Neuron (in vitro differentiated cells): ENCODE measurements at regions not wholly inside any gene's neighbourhood (a gene's known extent, or its start where the extent isn't known, plus 50 kb on each side); places are given as distances from the start of the nearest gene placed in this dataset.
"Not testable (repeated sequence)": the region's sequence is repeated elsewhere in the genome, so short reads cannot be mapped to it uniquely, and the experiment has no call there.

Experiments used
- H2AFZ ChIP-seq: one replicate; pipeline ENCODE4 v1.6.1; 2013; ENCODE audit warnings: low read depth, mild to moderate bottlenecking, inconsistent platforms, low read length, moderate library complexity
- H3K27me3 ChIP-seq: one replicate; pipeline ENCODE4 v1.6.1; 2013; ENCODE audit warnings: low read length; ENCODE audit not compliant: insufficient read depth
- H3K36me3 ChIP-seq: one replicate; pipeline ENCODE4 v1.6.1; 2013; ENCODE audit warnings: low read length; ENCODE audit not compliant: insufficient read depth
- H3K4me1 ChIP-seq: one replicate; pipeline ENCODE4 v1.6.1; 2013; ENCODE audit warnings: low read length; ENCODE audit not compliant: insufficient read depth
- H3K4me3 ChIP-seq: 2 replicates; pipeline ENCODE4 v1.5.1; 2013; ENCODE audit warnings: mild to moderate bottlenecking, low read length, moderate library complexity
- H3K9me3 ChIP-seq: one replicate; pipeline ENCODE4 v1.6.1; 2013; ENCODE audit warnings: low read length

DNA sequence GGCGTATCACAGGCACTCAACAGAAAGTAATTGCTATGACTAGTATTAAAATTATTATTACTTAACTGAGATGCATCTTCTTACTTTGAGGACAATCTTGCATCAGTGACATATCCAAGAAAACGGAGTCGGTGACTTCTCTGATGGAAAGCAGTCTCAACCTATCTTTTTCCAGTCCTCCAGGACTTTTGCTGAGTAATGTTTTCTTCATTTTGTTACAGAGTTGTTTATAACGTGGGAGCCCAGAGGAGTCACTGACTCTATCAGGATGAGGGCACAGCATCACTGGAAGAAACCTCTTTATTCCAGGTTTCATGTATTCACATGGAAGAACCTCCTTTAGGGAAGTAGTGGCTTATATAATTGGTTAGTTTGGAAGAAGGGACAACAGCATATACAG is 51.5 kb upstream of the MELK start:
- Histone ChIP-seq H3K4me1 (no peaks in the 10 kb centered on the region), H3K27me3 (no peaks in the 10 kb centered on the region)

DNA sequence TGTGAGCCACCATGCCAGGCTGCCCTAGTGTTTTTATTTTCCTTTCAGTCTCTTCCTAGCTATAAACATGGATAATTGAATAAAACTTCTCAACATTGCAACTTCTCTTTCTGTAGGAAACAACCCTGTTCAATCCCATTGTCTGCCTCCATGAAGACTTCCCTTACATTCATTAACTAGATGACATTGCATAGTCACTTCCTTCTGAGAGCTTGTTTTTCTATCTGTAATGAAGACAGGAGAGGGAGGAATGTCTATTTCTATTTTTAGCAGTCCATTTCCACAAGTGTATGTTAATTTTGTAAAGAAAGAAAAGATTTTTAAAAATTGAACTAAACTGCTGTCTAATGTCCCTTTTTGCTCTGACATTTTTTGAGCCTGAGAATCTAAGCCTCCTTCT is 55.6 kb upstream of the MELK start:
- no peaks in the 10 kb centered on the region for H3K9me3 ChIP-seq
- no peaks in the 10 kb centered on the region for H3K27me3 ChIP-seq
- H3K4me1 ChIP-seq, result no peaks in the 10 kb centered on the region
- H3K36me3 ChIP-seq, result no peaks in the 10 kb centered on the region
- no peak overlapping the region for H2AFZ ChIP-seq
- no peak overlapping the region for H3K4me3 ChIP-seq

More for the DNA sequence above, 51.5 kb upstream of the MELK start:
- Histone ChIP-seq H3K9me3 (no peaks in the 10 kb centered on the region), H3K4me3 (no peak overlapping the region), H2AFZ (no peak overlapping the region), H3K36me3 (no peaks in the 10 kb centered on the region)

DNA sequence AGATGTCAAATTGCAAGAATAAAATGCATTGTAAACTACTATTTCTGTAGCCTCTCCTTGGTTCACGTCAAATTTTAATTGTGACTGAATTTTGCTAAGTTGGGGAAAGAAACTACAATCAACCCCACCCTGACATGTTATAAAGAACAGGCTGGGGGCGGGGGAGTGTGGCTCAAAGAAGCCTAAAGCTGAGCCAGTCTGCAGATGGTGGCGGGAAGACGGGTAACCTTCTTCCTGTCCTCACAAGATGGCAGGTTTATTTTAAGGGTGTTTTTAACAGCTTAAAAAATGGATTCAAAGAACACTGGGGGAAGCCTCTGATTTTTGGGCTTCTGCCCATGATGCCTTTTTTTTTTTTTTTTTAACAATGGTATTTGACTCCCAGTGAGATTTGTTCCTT is 68.5 kb upstream of the MELK start:
- Histone ChIP-seq H3K27me3 (no peaks in the 10 kb centered on the region), H3K4me3 (no peak overlapping the region), H3K9me3 (no peaks in the 10 kb centered on the region), H3K4me1 (peaks cover 10% of the 10 kb centered on the region), H2AFZ (no peak overlapping the region), H3K36me3 (no peaks in the 10 kb centered on the region)

DNA sequence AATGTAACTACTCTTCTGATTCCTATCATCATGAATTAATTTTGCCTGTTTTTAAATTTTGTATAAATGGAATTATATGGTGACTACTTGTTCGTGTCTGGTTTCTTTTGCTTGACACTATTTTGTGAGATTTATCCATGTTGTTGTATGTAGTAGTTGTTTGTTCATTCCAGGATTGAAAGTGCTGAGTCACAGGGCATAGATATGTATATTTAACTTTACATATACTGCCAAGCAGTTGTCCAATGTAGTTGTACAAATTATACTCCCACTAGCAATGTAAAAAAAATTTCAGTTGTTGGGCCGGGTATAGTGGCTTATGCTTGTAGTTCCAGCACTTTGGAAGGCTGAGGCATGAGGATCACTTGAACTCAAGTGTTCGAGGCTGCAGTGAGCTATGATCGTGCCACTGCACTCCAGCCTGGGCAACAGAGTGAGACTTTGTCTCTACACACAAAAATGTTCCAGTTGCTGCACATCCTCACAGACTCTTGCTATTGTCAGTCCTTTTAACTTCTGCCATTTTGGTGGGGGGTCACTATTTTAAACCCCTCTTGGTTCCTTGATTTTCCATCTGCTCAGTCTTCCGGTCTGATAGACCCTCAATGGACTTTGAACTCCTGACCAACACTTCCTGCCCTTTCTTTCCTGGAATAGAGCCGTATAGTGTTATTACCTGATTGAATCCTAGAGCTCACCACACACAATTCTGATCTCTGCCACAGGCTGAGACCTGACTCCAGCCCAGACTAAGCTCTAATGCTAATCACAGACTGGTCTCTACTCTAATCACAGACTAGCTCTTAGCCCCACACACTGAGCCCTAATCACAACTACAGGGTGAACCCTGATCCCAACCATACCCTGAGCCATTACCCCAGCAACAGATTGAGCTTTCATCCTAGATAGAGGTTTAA is 69.3 kb upstream of the MELK start:
- Histone ChIP-seq H3K4me1 (peaks cover 13% of the 10 kb centered on the region), H3K4me3 (no peak overlapping the region), H3K27me3 (no peaks in the 10 kb centered on the region), H3K9me3 (no peaks in the 10 kb centered on the region), H3K36me3 (no peaks in the 10 kb centered on the region), H2AFZ (no peak overlapping the region)

DNA sequence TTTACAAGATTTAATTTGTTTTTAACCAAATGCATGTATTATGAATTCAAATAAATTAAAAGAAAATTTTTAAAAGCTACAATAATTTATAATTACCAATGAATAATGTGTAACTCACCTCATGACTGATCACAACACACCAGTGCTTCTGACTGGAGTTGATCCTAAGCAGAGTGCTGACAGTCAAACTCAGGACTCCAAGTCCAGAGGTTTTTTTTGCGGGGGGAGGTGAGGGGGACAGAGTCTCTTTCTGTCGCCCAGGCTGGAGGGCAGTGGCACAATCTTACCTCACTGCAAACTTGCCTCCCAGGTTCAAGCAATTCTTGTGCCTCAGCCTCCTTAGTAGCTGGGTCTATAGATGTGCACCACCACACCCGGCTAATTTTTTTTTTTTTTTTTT is 71.0 kb upstream of the MELK start:
- H2AFZ ChIP-seq, result no peak overlapping the region
- no peaks in the 10 kb centered on the region for H3K36me3 ChIP-seq
- no peak overlapping the region for H3K4me3 ChIP-seq
- no peaks in the 10 kb centered on the region for H3K9me3 ChIP-seq
- H3K4me1 ChIP-seq, result peaks cover 13% of the 10 kb centered on the region
- H3K27me3 ChIP-seq, result no peaks in the 10 kb centered on the region

DNA sequence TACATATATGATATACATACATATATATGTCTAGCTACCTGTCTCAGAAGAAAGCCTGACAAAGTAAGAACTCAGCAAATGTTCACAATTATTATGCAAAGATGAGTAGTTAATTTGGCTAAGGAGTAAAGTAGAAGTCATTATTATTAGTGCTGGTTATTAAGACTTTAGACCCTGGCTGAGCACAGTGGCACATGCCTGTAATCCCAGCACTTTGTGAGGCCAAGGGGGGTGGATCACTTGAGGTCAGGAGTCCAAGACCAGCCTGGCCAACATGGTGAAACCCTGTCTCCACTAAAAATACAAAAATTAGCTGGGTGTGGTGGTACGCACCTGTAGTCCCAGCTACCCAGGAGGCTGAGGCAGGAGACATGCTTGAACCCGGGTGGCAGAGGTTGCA is 71.8 kb upstream of the MELK start:
- H3K4me3 ChIP-seq, H3K27me3 ChIP-seq, H3K9me3 ChIP-seq, H2AFZ ChIP-seq, H3K36me3 ChIP-seq: not testable (repeated sequence)
- peaks cover 13% of the 10 kb centered on the region for H3K4me1 ChIP-seq

DNA sequence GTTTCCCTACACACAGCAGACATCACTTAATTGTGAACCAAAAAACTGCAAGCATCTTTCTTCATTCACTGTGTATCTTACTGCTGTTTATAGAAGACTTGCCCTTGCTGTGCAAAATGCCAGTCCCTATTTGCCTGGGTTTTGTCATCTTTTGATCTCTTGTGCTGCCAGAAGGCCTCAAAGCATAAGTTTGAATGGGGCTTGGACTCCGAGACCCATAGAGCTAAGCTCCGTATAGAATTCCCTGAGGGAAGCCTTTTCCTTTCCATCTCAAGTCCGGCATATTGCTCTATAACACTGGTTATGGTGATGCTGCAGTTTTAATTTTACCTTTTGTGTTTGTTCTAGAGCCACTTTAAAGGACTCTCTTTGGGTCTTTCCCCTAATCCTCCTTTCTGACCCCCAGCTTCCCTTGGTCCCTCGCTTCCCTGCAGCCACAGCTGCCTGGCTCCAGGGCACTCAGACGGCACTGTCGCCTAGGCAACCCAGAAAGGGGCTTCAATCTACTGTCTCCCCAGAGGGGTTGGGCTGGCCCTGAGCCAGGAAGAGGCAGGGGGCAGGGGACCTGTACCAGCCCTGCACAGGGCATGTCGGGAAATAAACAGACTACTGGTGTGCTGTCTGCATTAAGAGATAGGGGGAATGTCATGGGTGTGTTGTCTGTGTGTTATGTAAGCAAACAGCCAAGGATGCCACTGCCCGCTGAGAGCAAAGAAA is 73.4 kb upstream of the MELK start:
- Histone ChIP-seq H3K27me3 (no peaks in the 10 kb centered on the region), H3K4me3 (peak overlapping the region; percentile 28), H3K4me1 (peaks cover 16% of the 10 kb centered on the region), H3K9me3 (no peaks in the 10 kb centered on the region), H3K36me3 (no peaks in the 10 kb centered on the region), H2AFZ (peak overlapping the region; percentile 44)

DNA sequence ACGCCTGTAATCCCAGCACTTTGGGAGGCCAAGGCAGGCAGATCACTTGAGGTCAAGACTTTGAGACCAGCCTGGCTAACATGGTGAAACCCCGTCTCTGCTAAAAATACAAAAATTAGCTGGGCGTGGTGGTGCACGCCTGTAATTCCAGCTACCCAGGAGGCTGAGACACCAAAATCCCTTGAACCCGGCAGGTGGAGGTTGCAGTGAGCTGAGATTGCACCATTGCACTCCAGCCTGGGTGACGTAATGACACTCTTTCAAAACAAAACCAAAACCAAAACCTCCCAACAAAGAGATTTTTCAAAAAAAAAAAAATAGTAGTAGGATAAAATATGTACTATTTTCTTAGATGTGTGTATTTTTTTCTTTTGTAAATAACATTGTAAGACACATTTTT is 79.1 kb upstream of the MELK start:
- not testable (repeated sequence) for H3K9me3 ChIP-seq, H3K27me3 ChIP-seq, H2AFZ ChIP-seq, H3K36me3 ChIP-seq, H3K4me3 ChIP-seq
- H3K4me1 ChIP-seq, result peaks cover 13% of the 10 kb centered on the region

DNA sequence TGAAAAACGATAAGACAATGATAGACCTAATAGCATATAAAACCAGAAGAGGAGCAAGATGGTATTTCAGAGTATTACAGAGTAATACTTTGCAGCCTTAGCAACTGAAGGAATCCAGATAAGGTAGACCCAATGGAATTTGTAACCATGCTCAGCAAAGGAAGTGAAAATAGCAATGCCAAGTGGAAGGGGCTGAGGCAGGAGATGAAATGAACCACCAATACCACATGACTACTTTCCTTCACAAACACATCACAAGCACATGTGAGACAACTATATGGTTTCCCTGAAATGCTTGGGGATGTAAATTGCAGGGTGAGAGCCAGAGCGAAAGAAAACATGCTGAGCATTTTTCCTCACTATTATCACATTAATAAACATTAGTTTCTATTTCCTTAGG is 79.8 kb upstream of the MELK start:
- no peaks in the 10 kb centered on the region for H3K27me3 ChIP-seq
- no peaks in the 10 kb centered on the region for H3K9me3 ChIP-seq
- no peak overlapping the region for H2AFZ ChIP-seq
- no peak overlapping the region for H3K4me3 ChIP-seq
- H3K36me3 ChIP-seq, result no peaks in the 10 kb centered on the region
- peaks cover 17% of the 10 kb centered on the region for H3K4me1 ChIP-seq

DNA sequence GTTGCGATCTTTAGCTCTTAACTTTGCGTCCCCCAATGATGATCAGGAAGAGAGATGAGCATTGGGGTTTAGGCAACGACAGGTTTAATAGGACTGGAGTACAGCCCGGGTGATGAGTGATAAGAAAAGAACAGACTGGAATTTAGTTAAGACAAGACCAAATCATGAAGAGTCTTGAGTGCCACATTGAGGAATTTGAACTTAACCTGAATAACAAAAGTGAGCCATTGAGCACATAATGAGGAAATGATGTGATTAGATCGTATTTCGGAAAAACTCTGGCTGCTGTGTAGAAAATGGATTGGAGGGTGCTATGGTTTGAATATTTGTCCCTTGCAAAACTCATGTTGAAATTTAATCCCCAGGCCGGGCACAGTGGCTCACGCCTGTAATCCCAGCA is 83.2 kb upstream of the MELK start:
- no peaks in the 10 kb centered on the region for H3K27me3 ChIP-seq
- no peaks in the 10 kb centered on the region for H3K36me3 ChIP-seq
- peak overlapping the region; percentile 56 for H3K4me3 ChIP-seq
- peaks cover 31% of the 10 kb centered on the region for H3K4me1 ChIP-seq
- H2AFZ ChIP-seq, result peak overlapping the region; percentile 49
- H3K9me3 ChIP-seq, result no peaks in the 10 kb centered on the region

DNA sequence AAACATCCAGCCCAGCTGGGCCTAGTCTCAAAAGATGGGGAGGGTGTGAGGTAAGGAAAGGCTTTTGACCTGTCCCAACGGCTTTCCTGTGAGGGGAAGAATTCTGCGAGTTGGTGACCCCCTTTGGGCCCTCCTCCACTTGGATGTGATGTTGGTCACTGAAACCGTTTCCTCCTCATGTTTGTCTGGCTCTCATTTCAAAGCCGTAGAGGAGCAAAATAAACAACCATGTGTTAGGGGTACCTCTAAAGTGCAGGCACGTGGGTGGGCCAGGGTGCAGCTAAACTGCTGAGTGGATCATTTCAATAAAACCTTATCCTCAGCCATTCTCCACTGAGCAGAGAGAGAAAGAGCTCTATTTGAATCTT is 84.3 kb upstream of the MELK start:
- Histone ChIP-seq H3K9me3 (no peaks in the 10 kb centered on the region), H3K4me1 (peaks cover 30% of the 10 kb centered on the region), H2AFZ (peak overlapping the region; percentile 49), H3K36me3 (no peaks in the 10 kb centered on the region), H3K4me3 (peak overlapping the region; percentile 56), H3K27me3 (no peaks in the 10 kb centered on the region)

DNA sequence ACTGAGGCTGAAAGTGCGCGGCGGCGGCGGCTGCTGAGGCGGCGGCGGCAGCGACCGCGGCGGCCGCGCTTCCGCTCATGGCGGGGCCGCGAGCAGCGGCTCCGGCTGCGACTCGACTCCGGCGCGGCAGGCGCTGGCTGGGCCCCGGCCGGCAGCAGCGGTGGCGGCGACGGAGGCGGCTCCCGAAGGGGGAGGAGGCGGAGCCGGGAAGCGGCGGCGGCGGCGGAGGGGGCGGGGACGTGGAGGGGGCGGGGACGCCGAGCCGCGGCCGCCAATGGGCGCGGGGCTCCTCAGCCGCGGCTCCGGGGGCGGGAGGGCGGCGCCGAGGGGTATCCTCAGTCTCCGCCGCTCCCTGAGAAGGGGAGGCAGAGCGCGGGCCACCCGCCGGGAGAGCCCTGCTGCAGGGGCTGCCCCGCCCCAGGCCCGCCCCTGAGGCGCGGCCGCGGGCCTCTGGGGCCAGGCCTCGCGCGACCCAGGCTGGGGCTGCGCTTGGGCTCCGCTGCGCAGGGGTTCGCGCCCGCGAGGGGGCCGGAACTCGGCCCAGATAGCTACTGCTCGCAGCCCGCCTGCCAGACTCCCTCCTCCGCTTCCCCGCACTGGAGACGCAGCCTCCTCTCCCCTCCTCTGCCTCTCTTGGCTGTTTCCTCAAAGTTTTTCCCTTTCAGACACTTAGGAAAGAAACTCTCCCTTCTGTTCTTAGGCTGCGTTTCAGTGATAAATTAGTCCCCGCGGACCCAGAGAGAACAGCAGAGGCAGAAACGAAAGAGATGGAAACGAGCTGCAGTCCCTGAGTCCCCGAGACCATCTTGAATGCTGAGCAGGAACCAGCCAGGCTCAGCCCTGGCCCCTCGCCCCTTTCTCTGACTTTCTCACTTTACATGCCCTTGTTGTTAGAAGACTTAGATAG is 85.0 kb upstream of the MELK start:
- H3K27me3 ChIP-seq, result no peaks in the 10 kb centered on the region
- no peaks in the 10 kb centered on the region for H3K9me3 ChIP-seq
- peak overlapping the region; percentile 89 for H3K4me3 ChIP-seq
- H2AFZ ChIP-seq, result peak overlapping the region; percentile 49
- peaks cover 30% of the 10 kb centered on the region for H3K4me1 ChIP-seq
- H3K36me3 ChIP-seq, result no peaks in the 10 kb centered on the region
